ENCODE measurements at regions not wholly inside any gene's neighbourhood (a gene's known extent, or its start where the extent isn't known, plus 50 kb on each side); places are given as distances from the start of the nearest gene placed in this dataset.

GRCh38 chr19:28669804-28670203 is 543.1 kb downstream of the UQCRFS1 start (continued):
- no peak for TF ChIP-seq ZBTB40 (IDR thresholded peaks at IDR 0.05; ENCODE audit: borderline replicate concordance)
- TF ChIP-seq REST (IDR thresholded peaks at IDR 0.05; ENCODE audit: low read depth, low read length): no peak

GRCh38 chr19:28667348-28667977 is 545.5 kb downstream of the UQCRFS1 start:
- Histone ChIP-seq H3K4me1 (ENCODE audit: control insufficient read depth, insufficient read depth, low read length) (no peaks in the 10 kb centered on the region), H3K27me3 (replicated peaks in 1 of 2; ENCODE audit: control insufficient read depth in 2 of 2, insufficient read depth in 2 of 2, low read length in 1 of 2) (no peaks in the 10 kb centered on the region), H3K27ac (ENCODE audit: control insufficient read depth, insufficient read depth) (no peak overlapping the region), H3K4me2 (ENCODE audit: control insufficient read depth, insufficient read depth) (no peak overlapping the region), H2AFZ (ENCODE audit: control insufficient read depth, low read depth, low read length) (no peak overlapping the region), H3K9ac (ENCODE audit: control insufficient read depth, insufficient read depth, low read length) (no peak overlapping the region), H3K9me3 (replicated peaks; ENCODE audit: control insufficient read depth, insufficient read depth, low read length) (no peaks in the 10 kb centered on the region; the same call in 2 of the 3 replicates), H4K20me1 (ENCODE audit: control insufficient read depth, insufficient read depth) (no peaks in the 10 kb centered on the region), H3K4me3 (no peak overlapping the region), H3K79me2 (ENCODE audit: control insufficient read depth, insufficient read depth, low read length) (no peaks in the 10 kb centered on the region), H3K36me3 (ENCODE audit: control insufficient read depth in 2 of 2, insufficient read depth in 2 of 2, low read length in 1 of 2) (no peaks in the 10 kb centered on the region)
- intact Hi-C loops (cut with micrococcal nuclease; ENCODE audit: unreplicated experiment): no loop called here
- FAIRE-seq (no peak), ATAC-seq (no peak), DNase-seq (ENCODE audit: low read depth, low spot score) (no peak)
- no TSS peak for BruUV-seq (replicated peaks)
- POLR2A ChIA-PET: no interaction called here
- CTCF ChIA-PET: interaction anchor here (0.5 to 1.0 kb wide), 3 partner anchors 69 to 457 kb away, joined by 3 read pairs; no protein-coding TSS in a partner anchor
- RAD21 ChIA-PET (ENCODE audit: unreplicated experiment): no interaction called here
- in situ Hi-C loops (cut with MboI): no loop called here
- SMC1A ChIA-PET (ENCODE audit: uncharacterized antibody, unreplicated experiment): interaction anchor here (1.1 to 1.2 kb wide), 2 partner anchors 25 to 125 kb away, joined by 3 read pairs; no protein-coding TSS in a partner anchor
- 32% methylated on average over 7 of the region's 7 CpGs for WGBS (ENCODE audit: insufficient coverage, insufficient replicate concordance, low lambda C conversion rate, missing lambda C conversion rate)
- TF ChIP-seq ETV6 (conservative IDR thresholded peaks at IDR 0.05 in 1 of 2, IDR thresholded peaks at IDR 0.05 in 1 of 2; ENCODE audit: borderline replicate concordance in 1 of 2, low read depth in 1 of 2) (no peak), NKRF (conservative IDR thresholded peaks at IDR 0.05) (no peak), MAX (IDR thresholded peaks at IDR 0.05; ENCODE audit: low read depth, low read length) (no peak), TAF1 (IDR thresholded peaks at IDR 0.05; ENCODE audit: borderline replicate concordance, low read depth, low read length) (no peak), TCF3 (IDR thresholded peaks at IDR 0.05; ENCODE audit: borderline replicate concordance, insufficient read depth, low read depth, low read length) (no peak)
